Skeletal muscle satellite cell (primary cell): ENCODE measurements at regions not wholly inside any gene's neighbourhood (a gene's known extent, or its start where the extent isn't known, plus 50 kb on each side); places are given as distances from the start of the nearest gene placed in this dataset.
"Not testable (repeated sequence)": the region's sequence is repeated elsewhere in the genome, so short reads cannot be mapped to it uniquely, and the experiment has no call there.

Experiments used
- H3K27me3 ChIP-seq: 2 replicates; pipeline ENCODE4 v1.7.0; 2013; ENCODE audit warnings: low read length; ENCODE audit not compliant: control insufficient read depth, insufficient read depth
- H3K36me3 ChIP-seq: 2 replicates; pipeline ENCODE4 v1.7.0; 2013; ENCODE audit warnings: mild to moderate bottlenecking, control low read depth, low read length; ENCODE audit not compliant: insufficient read depth
- H3K4me1 ChIP-seq: 2 replicates; pipeline ENCODE4 v1.7.0; 2013; ENCODE audit warnings: low read length; ENCODE audit not compliant: control insufficient read depth, insufficient read depth
- H3K4me2 ChIP-seq: 2 replicates; pipeline ENCODE4 v1.7.0; 2013; ENCODE audit warnings: mild to moderate bottlenecking, low read length
- H3K4me3 ChIP-seq: 2 replicates; pipeline ENCODE4 v1.7.0; 2013; ENCODE audit warnings: low read length
- H3K9ac ChIP-seq: 2 replicates; pipeline ENCODE4 v1.7.0; 2013; ENCODE audit warnings: mild to moderate bottlenecking, low read depth, low read length, moderate library complexity
- H3K9me3 ChIP-seq: replicated peaks from 2 replicates; pipeline ENCODE4 v1.7.0; 2013; ENCODE audit warnings: mild to moderate bottlenecking, control low read depth, low read length

DNA sequence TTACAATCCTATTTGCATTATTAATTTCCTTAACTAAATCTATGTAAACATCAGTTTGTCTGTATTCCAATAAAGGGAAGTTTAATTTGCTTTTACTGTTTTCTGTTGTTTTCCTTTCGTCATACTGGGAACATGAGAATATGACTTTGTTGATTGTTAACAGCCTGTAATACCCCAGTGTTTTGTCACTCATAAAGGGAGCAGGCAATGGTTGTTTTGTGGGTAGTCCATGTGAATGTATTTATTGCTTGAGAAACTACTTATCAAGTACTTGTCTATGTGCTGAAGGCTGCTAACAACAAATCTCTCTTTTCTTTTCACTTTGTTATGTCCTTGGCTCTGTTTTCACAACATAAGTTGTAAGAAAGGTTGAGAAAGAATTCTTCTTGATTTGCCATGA lies 1070.2 kb upstream of the ACO1 start:
- no peaks in the 10 kb centered on the region for H3K27me3 ChIP-seq
- H3K9ac ChIP-seq = no peak overlapping the region
- no peaks in the 10 kb centered on the region for H3K9me3 ChIP-seq
- no peak overlapping the region for H3K4me3 ChIP-seq
- H3K36me3 ChIP-seq = no peaks in the 10 kb centered on the region
- H3K4me1 ChIP-seq = no peaks in the 10 kb centered on the region
- no peak overlapping the region for H3K4me2 ChIP-seq

DNA sequence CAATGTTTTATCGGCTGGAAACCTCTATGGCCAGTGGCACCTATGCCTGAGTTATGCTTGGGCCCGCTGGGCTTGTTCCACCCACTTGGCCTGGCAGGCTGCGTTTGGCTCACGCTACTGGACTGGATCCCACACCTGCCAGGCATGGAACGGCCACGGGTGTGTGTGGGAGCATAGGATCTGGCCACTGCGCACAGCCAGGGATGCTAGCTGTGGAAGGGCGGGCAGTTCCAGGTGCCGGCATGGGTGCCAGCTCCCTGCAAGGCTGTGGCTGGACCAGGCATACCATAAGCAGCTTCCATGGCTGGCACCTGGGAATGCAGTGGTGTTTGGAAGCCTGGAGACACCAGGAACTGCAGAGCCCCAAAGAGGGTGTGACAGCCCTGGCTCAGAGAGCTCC lies 1063.9 kb upstream of the ACO1 start:
- Histone ChIP-seq H3K36me3 (no peaks in the 10 kb centered on the region), H3K4me3 (no peak overlapping the region), H3K4me2 (no peak overlapping the region), H3K9ac (no peak overlapping the region), H3K27me3 (no peaks in the 10 kb centered on the region), H3K4me1 (no peaks in the 10 kb centered on the region), H3K9me3 (no peaks in the 10 kb centered on the region)

GRCh38 chr9:31321256-31321655 lies 1063.2 kb upstream of the ACO1 start:
- H3K27me3 ChIP-seq = no peaks in the 10 kb centered on the region
- H3K9me3 ChIP-seq = no peaks in the 10 kb centered on the region
- H3K4me2 ChIP-seq = no peak overlapping the region
- H3K9ac ChIP-seq = no peak overlapping the region
- H3K4me3 ChIP-seq = no peak overlapping the region
- H3K36me3 ChIP-seq = no peaks in the 10 kb centered on the region
- no peaks in the 10 kb centered on the region for H3K4me1 ChIP-seq

GRCh38 chr9:31321686-31322085 lies 1062.8 kb upstream of the ACO1 start:
- no peak overlapping the region for H3K9ac ChIP-seq
- H3K4me1 ChIP-seq = no peaks in the 10 kb centered on the region
- H3K4me2 ChIP-seq = no peak overlapping the region

DNA sequence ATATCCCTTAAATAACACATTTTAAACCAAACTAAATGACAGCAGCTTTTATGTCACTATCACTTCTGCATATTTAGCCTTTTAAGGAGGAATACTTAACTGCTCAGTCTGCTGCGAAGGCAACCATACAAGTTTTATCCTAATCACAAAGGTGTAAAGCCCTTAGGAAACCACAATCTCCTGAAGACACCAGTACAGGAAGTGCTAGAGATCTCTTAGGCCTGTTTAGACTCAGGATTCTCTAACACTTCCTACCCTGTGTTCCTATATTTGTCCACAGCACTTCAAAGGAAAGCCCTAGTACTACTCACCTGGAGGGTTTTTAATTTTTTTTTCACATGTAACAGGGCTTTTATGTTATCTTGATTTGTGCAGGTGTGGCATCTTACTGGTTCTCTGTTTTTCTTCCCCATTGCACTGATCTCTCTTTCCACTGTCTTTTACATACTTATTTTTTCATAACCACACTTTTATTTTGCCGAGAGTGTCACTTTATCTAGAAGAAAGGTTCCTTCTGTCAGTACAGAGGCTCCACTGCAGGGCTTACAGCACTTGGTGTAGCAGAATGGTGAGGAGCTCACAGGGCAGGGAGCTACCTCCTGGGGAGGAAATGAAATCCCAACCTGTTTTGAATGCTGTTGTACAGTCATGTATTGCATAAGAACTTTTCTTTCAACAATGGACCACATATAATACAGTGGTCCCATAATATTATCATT lies 1060.6 kb upstream of the ACO1 start:
- Histone ChIP-seq H3K9ac (no peak overlapping the region), H3K36me3 (no peaks in the 10 kb centered on the region), H3K27me3 (no peaks in the 10 kb centered on the region), H3K4me1 (no peaks in the 10 kb centered on the region), H3K4me3 (no peak overlapping the region), H3K4me2 (no peak overlapping the region), H3K9me3 (no peaks in the 10 kb centered on the region)

More at GRCh38 chr9:31321686-31322085, 1062.8 kb upstream of the ACO1 start:
- Histone ChIP-seq H3K4me3 (no peak overlapping the region), H3K9me3 (no peaks in the 10 kb centered on the region), H3K27me3 (no peaks in the 10 kb centered on the region), H3K36me3 (no peaks in the 10 kb centered on the region)

- no peaks in the 10 kb centered on the region for H3K36me3 ChIP-seq
- no peak overlapping the region for H3K9ac ChIP-seq
- no peak overlapping the region for H3K4me2 ChIP-seq
- no peaks in the 10 kb centered on the region for H3K27me3 ChIP-seq
- no peaks in the 10 kb centered on the region for H3K4me1 ChIP-seq
- H3K9me3 ChIP-seq = no peaks in the 10 kb centered on the region
- no peak overlapping the region for H3K4me3 ChIP-seq
Observed at GRCh38 chr9:31325778-31326177, 1058.7 kb upstream of the ACO1 start.

DNA sequence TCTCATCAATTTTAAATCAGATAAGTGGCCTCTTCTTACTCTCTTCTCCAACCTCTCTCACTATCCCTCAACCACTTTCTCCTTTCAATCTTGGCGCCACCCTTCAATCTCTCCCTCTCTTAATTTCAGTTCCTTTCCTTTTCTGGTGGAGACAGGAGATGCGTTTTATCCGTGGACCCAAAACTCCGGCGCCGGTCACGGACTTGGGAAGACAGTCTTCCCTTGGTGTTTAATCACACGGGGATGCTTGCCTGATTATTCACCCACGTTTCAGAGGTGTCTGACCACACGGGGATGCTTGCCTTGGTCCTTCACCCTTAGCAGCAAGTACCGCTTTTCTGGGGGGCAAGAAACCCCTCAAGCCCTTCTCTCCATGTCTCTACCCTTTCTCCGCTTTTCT lies 1057.6 kb upstream of the ACO1 start:
- H3K9me3 ChIP-seq, H3K36me3 ChIP-seq, H3K9ac ChIP-seq, H3K4me1 ChIP-seq, H3K4me2 ChIP-seq, H3K27me3 ChIP-seq, H3K4me3 ChIP-seq: not testable (repeated sequence)

DNA sequence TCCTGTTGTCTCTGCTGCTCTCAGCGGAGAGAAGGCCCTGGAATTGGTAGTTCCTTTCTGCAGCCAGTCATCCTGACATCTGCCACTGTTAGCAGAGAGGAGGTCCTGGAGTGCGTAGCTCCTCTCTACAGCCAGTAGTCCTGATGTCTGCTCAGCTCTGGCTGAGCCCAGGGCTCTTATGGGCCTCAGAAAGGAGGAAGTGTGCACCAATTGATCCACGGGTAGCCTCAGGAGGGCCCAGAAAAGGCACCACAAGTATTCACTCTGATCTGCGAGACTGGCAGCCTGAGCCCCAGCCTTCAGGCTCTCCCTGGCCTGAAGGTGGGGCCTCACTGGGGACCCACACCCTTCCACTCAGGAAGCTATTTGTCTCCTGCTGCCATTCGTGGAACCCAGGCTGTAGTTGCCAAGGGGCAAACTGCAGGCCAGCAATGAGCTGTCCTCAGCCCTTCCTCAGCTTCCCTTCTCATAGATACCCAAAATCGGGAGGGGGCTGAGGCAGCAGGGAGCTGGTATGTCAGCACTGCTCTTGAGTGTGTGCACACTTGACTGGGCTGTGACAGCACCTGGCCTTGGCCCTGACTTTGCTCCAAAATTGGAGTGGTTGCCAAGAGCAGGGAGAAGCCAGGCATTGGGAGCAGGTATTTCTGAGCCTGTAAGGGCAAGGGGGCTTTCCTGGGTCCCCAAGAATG lies 1049.5 kb upstream of the ACO1 start:
- Histone ChIP-seq H3K4me2 (no peak overlapping the region), H3K9me3 (no peaks in the 10 kb centered on the region), H3K27me3 (no peaks in the 10 kb centered on the region), H3K4me3 (no peak overlapping the region), H3K36me3 (no peaks in the 10 kb centered on the region), H3K9ac (no peak overlapping the region), H3K4me1 (no peaks in the 10 kb centered on the region)

DNA sequence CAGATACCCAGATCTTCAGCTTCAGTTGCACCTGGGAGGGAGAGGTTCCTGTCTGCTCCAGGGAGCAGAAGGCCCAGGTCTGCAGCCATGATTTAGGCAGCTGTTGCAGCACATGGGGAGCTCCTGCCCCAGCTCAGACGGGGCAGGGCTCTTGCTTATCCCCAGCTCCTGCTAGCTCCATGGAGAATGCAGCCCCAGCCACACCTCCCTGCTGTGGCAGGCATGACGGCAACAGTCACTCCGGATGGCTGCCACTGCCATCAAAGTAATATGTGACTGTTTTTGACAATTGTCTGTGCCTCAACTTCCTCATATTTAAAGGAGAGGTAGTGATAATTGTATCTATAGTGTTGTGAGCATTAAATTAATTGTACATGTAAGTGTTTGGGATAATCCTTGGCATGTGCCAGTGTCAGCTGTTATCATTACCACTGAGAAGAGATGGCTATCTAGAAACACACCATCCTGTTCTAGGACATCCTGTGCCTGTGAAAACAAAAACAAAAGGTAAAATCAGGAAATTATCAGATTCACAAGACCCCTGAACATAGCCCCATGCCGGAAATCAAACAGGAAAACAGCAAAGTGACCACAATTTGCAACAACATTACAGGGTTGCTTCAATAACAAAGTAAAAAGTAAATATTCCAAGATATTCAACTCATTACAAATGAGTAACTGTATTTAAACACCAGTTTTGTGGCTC lies 1048.8 kb upstream of the ACO1 start:
- no peak overlapping the region for H3K4me2 ChIP-seq
- H3K27me3 ChIP-seq = no peaks in the 10 kb centered on the region
- H3K36me3 ChIP-seq = no peaks in the 10 kb centered on the region
- H3K9me3 ChIP-seq = no peaks in the 10 kb centered on the region
- no peaks in the 10 kb centered on the region for H3K4me1 ChIP-seq
- no peak overlapping the region for H3K9ac ChIP-seq
- no peak overlapping the region for H3K4me3 ChIP-seq

- H3K9ac ChIP-seq = no peak overlapping the region
- H3K4me1 ChIP-seq = no peaks in the 10 kb centered on the region
- H3K27me3 ChIP-seq = no peaks in the 10 kb centered on the region
- no peaks in the 10 kb centered on the region for H3K36me3 ChIP-seq
- no peak overlapping the region for H3K4me3 ChIP-seq
- H3K4me2 ChIP-seq = no peak overlapping the region
- H3K9me3 ChIP-seq = no peaks in the 10 kb centered on the region
Observed at GRCh38 chr9:31336386-31336785, 1048.1 kb upstream of the ACO1 start.

GRCh38 chr9:31336841-31337240 lies 1047.6 kb upstream of the ACO1 start:
- Histone ChIP-seq H3K4me3 (no peak overlapping the region), H3K4me2 (no peak overlapping the region), H3K9ac (no peak overlapping the region), H3K36me3 (no peaks in the 10 kb centered on the region), H3K4me1 (no peaks in the 10 kb centered on the region), H3K9me3 (no peaks in the 10 kb centered on the region), H3K27me3 (no peaks in the 10 kb centered on the region)
